ENCODE measurements at regions not wholly inside any gene's neighbourhood (a gene's known extent, or its start where the extent isn't known, plus 50 kb on each side); places are given as distances from the start of the nearest gene placed in this dataset.

DNA sequence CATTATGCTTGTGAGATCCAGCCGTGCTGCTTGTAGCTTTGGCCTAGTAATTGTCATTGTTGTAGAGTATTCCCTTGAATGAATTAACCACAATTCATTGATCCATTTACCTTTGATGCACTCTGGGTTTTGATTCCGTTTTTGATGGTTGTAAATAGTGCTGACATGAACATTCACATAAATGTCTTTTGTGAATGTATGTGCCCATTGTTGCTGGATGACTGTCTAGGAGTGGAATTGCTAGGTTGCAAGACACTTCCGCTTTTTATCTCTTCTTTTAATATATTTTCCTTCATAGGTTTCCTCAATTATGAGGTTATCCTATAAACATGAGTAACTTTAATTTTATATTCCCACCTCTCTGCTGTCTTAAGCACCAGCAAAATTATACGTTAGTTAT is 104.8 kb upstream of the CCDC68 start:
- DNase-seq: no peak
- TF ChIP-seq EZH2 (IDR thresholded peaks at IDR 0.05; ENCODE audit: low read length, unreplicated experiment) (no peak), EZH2phosphoT487 (IDR thresholded peaks at IDR 0.05; ENCODE audit: borderline replicate concordance, low read length) (no peak)
- TF ChIP-seq, protein P1, sequence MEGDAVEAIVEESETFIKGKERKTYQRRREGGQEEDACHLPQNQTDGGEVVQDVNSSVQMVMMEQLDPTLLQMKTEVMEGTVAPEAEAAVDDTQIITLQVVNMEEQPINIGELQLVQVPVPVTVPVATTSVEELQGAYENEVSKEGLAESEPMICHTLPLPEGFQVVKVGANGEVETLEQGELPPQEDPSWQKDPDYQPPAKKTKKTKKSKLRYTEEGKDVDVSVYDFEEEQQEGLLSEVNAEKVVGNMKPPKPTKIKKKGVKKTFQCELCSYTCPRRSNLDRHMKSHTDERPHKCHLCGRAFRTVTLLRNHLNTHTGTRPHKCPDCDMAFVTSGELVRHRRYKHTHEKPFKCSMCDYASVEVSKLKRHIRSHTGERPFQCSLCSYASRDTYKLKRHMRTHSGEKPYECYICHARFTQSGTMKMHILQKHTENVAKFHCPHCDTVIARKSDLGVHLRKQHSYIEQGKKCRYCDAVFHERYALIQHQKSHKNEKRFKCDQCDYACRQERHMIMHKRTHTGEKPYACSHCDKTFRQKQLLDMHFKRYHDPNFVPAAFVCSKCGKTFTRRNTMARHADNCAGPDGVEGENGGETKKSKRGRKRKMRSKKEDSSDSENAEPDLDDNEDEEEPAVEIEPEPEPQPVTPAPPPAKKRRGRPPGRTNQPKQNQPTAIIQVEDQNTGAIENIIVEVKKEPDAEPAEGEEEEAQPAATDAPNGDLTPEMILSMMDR (conservative IDR thresholded peaks at IDR 0.05; ENCODE audit: low read depth, low read length): no peak
- no peak for ATAC-seq
- Histone ChIP-seq H3K27ac (ENCODE audit: low read length) (no peak overlapping the region), H3K4me3 (ENCODE audit: low read length) (no peak overlapping the region), H3K9ac (ENCODE audit: low read length) (no peak overlapping the region), H3K4me1 (ENCODE audit: insufficient read depth, low read length) (peaks cover 9% of the 10 kb centered on the region; the same call in 1 of the 2 replicates), H4K20me1 (ENCODE audit: low read length) (no peaks in the 10 kb centered on the region), H3K27me3 (ENCODE audit: low read length) (no peaks in the 10 kb centered on the region), H3F3A (ENCODE audit: low read length, unreplicated experiment) (no peaks in the 10 kb centered on the region), H3K79me2 (ENCODE audit: low read length) (no peaks in the 10 kb centered on the region), H3K9me2 (replicated peaks; ENCODE audit: low read length) (no peaks in the 10 kb centered on the region), H3K9me3 (ENCODE audit: low read length) (no peaks in the 10 kb centered on the region), H2AFZ (ENCODE audit: low read length) (no peak overlapping the region), H3K36me3 (ENCODE audit: low read depth, low read length) (no peaks in the 10 kb centered on the region), H3K4me2 (ENCODE audit: low read length) (no peak overlapping the region)
- POLR2A ChIA-PET (ENCODE audit: unreplicated experiment): no interaction called here
- CTCF ChIA-PET: no interaction called here
- no TSS peak for BruUV-seq (replicated peaks)
- intact Hi-C loops (cut with micrococcal nuclease): no loop called here

DNA sequence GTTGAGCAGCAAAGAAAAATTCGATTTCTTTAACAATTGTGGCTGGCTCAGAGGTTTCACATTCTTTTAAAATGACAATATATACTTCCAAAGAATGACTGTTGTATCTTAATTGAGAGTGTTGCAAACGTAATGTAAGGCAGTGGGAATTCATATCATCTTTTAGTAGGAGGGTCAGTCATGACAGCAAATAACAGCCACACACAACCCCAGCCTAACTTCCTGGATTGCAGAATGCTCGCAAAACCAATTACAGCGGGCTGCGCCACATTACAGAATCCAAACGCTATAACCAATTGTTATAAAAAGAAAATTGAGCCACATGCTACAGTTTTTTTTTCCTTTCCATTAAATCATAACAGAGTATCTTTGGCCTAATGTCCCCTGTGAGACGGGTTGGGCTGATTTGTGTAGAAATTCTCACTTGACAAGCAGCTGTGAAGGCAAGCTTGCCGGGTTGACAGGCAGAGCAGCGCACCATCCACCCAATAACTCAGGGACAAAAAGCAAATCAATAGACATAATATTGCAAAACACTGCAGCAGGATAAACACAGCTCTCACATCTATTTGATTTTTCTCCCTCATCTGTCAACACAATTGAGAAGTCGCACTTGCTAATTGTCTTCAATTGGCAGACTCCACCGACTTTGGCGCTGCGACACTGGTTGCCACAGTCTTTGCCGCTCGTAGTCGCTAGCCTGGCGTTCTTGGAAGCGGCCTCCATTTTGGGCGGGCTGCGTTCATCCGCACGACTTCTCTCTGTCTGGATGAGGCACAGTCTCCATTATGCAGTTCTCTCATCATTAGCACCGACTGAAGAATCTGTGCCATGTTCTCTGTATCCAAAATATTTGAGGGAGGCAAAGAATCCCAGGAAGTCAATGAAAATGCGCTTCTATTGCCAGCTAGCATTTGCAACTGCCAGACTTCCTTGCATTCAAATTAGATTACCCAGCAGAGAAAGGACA is 95.0 kb upstream of the CCDC68 start:
- no peaks in the 10 kb centered on the region for H3F3A ChIP-seq (ENCODE audit: low read length, unreplicated experiment)
- DNase-seq (no peak), ATAC-seq (no peak)
- H3K27me3 ChIP-seq (ENCODE audit: low read length): no peaks in the 10 kb centered on the region
- ChIA-PET CTCF (interaction anchor here (0.7 kb wide), 1 partner anchor 139 kb away, joined by 3 read pairs; no protein-coding TSS in a partner anchor), POLR2A (ENCODE audit: unreplicated experiment) (no interaction called here)
- no peak overlapping the region for H3K9ac ChIP-seq (ENCODE audit: low read length)
- no peak overlapping the region for H3K27ac ChIP-seq (ENCODE audit: low read length)
- no peak overlapping the region for H3K4me3 ChIP-seq (ENCODE audit: low read length)
- H3K4me1 ChIP-seq (ENCODE audit: insufficient read depth, low read length): peaks cover 2% of the 10 kb centered on the region
- H3K36me3 ChIP-seq (ENCODE audit: low read depth, low read length): no peaks in the 10 kb centered on the region
- H3K9me3 ChIP-seq (ENCODE audit: low read length): no peaks in the 10 kb centered on the region
- no peaks in the 10 kb centered on the region for H4K20me1 ChIP-seq (ENCODE audit: low read length)
- BruUV-seq (replicated peaks): no TSS peak
- no peaks in the 10 kb centered on the region for H3K79me2 ChIP-seq (ENCODE audit: low read length)
- H2AFZ ChIP-seq (ENCODE audit: low read length): no peak overlapping the region
- H3K4me2 ChIP-seq (ENCODE audit: low read length): no peak overlapping the region
- TF ChIP-seq, protein P1 (conservative IDR thresholded peaks at IDR 0.05; ENCODE audit: low read depth, low read length): no peak
- TF ChIP-seq EZH2phosphoT487 (IDR thresholded peaks at IDR 0.05; ENCODE audit: borderline replicate concordance, low read length) (no peak), EZH2 (IDR thresholded peaks at IDR 0.05; ENCODE audit: low read length, unreplicated experiment) (no peak)
- no peaks in the 10 kb centered on the region for H3K9me2 ChIP-seq (replicated peaks; ENCODE audit: low read length)
- intact Hi-C loops (cut with micrococcal nuclease): no loop called here

DNA sequence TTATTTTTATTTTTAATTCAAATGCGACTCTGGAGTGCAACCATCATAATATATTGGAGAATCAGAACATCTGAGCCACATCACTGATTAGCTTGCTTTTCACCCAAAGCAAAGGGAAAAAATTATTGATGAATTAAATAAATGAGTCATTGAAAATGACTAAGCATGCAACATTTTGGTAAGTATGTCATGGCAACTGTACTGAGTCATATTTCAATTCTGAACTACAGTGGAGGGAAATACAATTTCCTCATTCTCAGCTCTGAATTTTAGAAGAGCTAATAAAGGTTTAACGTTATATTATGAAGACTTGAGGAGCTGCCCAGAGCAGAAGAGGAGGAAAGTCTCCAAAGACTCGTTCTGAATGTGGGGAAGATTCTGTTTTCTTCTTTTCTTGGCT is 89.6 kb upstream of the CCDC68 start:
- Histone ChIP-seq H3K4me2 (ENCODE audit: low read length) (peak overlapping the region; percentile 8; the same call in 1 of the 2 replicates), H3K27me3 (ENCODE audit: low read length) (no peaks in the 10 kb centered on the region), H3F3A (ENCODE audit: low read length, unreplicated experiment) (no peaks in the 10 kb centered on the region), H3K9me3 (ENCODE audit: low read length) (no peaks in the 10 kb centered on the region), H3K9ac (ENCODE audit: low read length) (no peak overlapping the region), H3K9me2 (replicated peaks; ENCODE audit: low read length) (no peaks in the 10 kb centered on the region), H4K20me1 (ENCODE audit: low read length) (no peaks in the 10 kb centered on the region), H3K4me1 (ENCODE audit: insufficient read depth, low read length) (peaks cover 12% of the 10 kb centered on the region), H2AFZ (ENCODE audit: low read length) (0 out of 2 replicates have a peak overlapping the region, but pooled peaks have one; percentile 6), H3K79me2 (ENCODE audit: low read length) (no peaks in the 10 kb centered on the region), H3K4me3 (ENCODE audit: low read length) (no peak overlapping the region), H3K36me3 (ENCODE audit: low read depth, low read length) (no peaks in the 10 kb centered on the region), H3K27ac (ENCODE audit: low read length) (peak overlapping the region; percentile 35)
- no peak for TF ChIP-seq EZH2phosphoT487 (IDR thresholded peaks at IDR 0.05; ENCODE audit: borderline replicate concordance, low read length)
- TF ChIP-seq, protein P1 (conservative IDR thresholded peaks at IDR 0.05; ENCODE audit: low read depth, low read length): no peak
- TF ChIP-seq EZH2 (IDR thresholded peaks at IDR 0.05; ENCODE audit: low read length, unreplicated experiment): no peak
- intact Hi-C loops (cut with micrococcal nuclease): loop anchor here (5.0 kb wide), 1 partner anchor 38 kb away; no protein-coding TSS in a partner anchor
- ChIA-PET POLR2A (ENCODE audit: unreplicated experiment) (no interaction called here), CTCF (interaction anchor here (0.5 kb wide), 1 partner anchor 186 kb away, joined by 5 read pairs; no protein-coding TSS in a partner anchor)
- DNase-seq: peak; percentile 79
- BruUV-seq (replicated peaks): no TSS peak
- ATAC-seq: peak; percentile 91
